Upper lobe of right lung (tissue), 1 donor: ENCODE measurements at regions not wholly inside any gene's neighbourhood (a gene's known extent, or its start where the extent isn't known, plus 50 kb on each side); places are given as distances from the start of the nearest gene placed in this dataset.

ENCODE experiments used
- ATAC-seq: fragments of 200-7000 bp; cut with Tn5 transposase; one replicate; pipeline ENCODE4 v1.9.1; 2020; ENCODE audit warnings: mild to moderate bottlenecking, moderate library complexity
- DNase-seq: peaks from one replicate; pipeline ENCODE4 v3.0.0-alpha.2; 2020
- H3K27ac ChIP-seq: fragments of 200-600 bp; one replicate; pipeline ENCODE4 v1.8.0; 2022
- H3K27me3 ChIP-seq: fragments of 200-600 bp; one replicate; pipeline ENCODE4 v1.8.0; 2022; ENCODE audit warnings: mild to moderate bottlenecking
- H3K36me3 ChIP-seq: fragments of 200-600 bp; one replicate; pipeline ENCODE4 v1.8.0; 2022
- H3K4me1 ChIP-seq: fragments of 200-600 bp; one replicate; pipeline ENCODE4 v1.8.0; 2022
- H3K4me3 ChIP-seq: fragments of 200-600 bp; one replicate; pipeline ENCODE4 v1.8.0; 2022; ENCODE audit warnings: mild to moderate bottlenecking
- H3K9me3 ChIP-seq: fragments of 200-600 bp; one replicate; pipeline ENCODE4 v1.8.0; 2022
- CTCF ChIP-seq: fragments of 200-600 bp; IDR thresholded peaks from one replicate; pipeline ENCODE4 v1.8.0; 2022; ENCODE audit warnings: antibody characterized with exemption
- intact Hi-C: fragments of 100-400 bp; cut with DNase I; formaldehyde crosslinking; loops from one replicate; pipeline ENCODE4 v1.11.0; 2022
- donor health status: DM: no; HTN: yes; CAD: no; lungs with severe emphysema.

- intact Hi-C loops: no loop called here
- H3K36me3 ChIP-seq: no peaks in the 10 kb centered on the region
- DNase-seq (no peak), ATAC-seq (no peak)
- no peak overlapping the region for H3K4me3 ChIP-seq
- no peaks in the 10 kb centered on the region for H3K4me1 ChIP-seq
- H3K27ac ChIP-seq: no peak overlapping the region
- H3K9me3 ChIP-seq: no peaks in the 10 kb centered on the region
- H3K27me3 ChIP-seq: no peaks in the 10 kb centered on the region
- no peak for TF ChIP-seq CTCF
These were observed 151.6 kb upstream of the CSNK1A1L start for GRCh38 chr13:37257051-37257450.

- intact Hi-C loops: no loop called here
- no peak for ATAC-seq
- TF ChIP-seq CTCF: no peak
- no peak for DNase-seq
- Histone ChIP-seq H3K9me3 (no peaks in the 10 kb centered on the region), H3K36me3 (no peaks in the 10 kb centered on the region), H3K27ac (no peak overlapping the region), H3K4me1 (no peaks in the 10 kb centered on the region), H3K27me3 (no peaks in the 10 kb centered on the region), H3K4me3 (no peak overlapping the region)
These were observed 136.3 kb upstream of the CSNK1A1L start for GRCh38 chr13:37241786-37242185.

GRCh38 chr13:37230346-37230745 lies 124.9 kb upstream of the CSNK1A1L start:
- H3K27me3 ChIP-seq: no peaks in the 10 kb centered on the region
- no peaks in the 10 kb centered on the region for H3K36me3 ChIP-seq
- H3K9me3 ChIP-seq: no peaks in the 10 kb centered on the region
- H3K4me1 ChIP-seq: no peaks in the 10 kb centered on the region
- TF ChIP-seq CTCF: no peak
- DNase-seq: no peak
- intact Hi-C loops: no loop called here
- ATAC-seq: no peak
- no peak overlapping the region for H3K4me3 ChIP-seq
- no peak overlapping the region for H3K27ac ChIP-seq

- no peak for TF ChIP-seq CTCF
- no peak for ATAC-seq
- H3K4me1 ChIP-seq: no peaks in the 10 kb centered on the region
- no peaks in the 10 kb centered on the region for H3K36me3 ChIP-seq
- no peak overlapping the region for H3K4me3 ChIP-seq
- H3K9me3 ChIP-seq: no peaks in the 10 kb centered on the region
- H3K27ac ChIP-seq: no peak overlapping the region
- intact Hi-C loops: no loop called here
- H3K27me3 ChIP-seq: no peaks in the 10 kb centered on the region
- DNase-seq: no peak
These were observed 124.5 kb upstream of the CSNK1A1L start for GRCh38 chr13:37229931-37230330.

GRCh38 chr13:37226971-37227370 lies 121.5 kb upstream of the CSNK1A1L start:
- H3K9me3 ChIP-seq: no peaks in the 10 kb centered on the region
- no peak overlapping the region for H3K4me3 ChIP-seq
- TF ChIP-seq CTCF: no peak
- ATAC-seq: no peak
- intact Hi-C loops: no loop called here
- no peaks in the 10 kb centered on the region for H3K4me1 ChIP-seq
- H3K27ac ChIP-seq: no peak overlapping the region
- DNase-seq: no peak
- no peaks in the 10 kb centered on the region for H3K36me3 ChIP-seq
- no peaks in the 10 kb centered on the region for H3K27me3 ChIP-seq

GRCh38 chr13:37225414-37226070 lies 120.1 kb upstream of the CSNK1A1L start:
- no peak for TF ChIP-seq CTCF
- ATAC-seq (no peak), DNase-seq (no peak)
- no peaks in the 10 kb centered on the region for H3K36me3 ChIP-seq
- H3K9me3 ChIP-seq: no peaks in the 10 kb centered on the region
- H3K27me3 ChIP-seq: no peaks in the 10 kb centered on the region
- H3K27ac ChIP-seq: no peak overlapping the region
- H3K4me1 ChIP-seq: no peaks in the 10 kb centered on the region
- intact Hi-C loops: no loop called here
- no peak overlapping the region for H3K4me3 ChIP-seq
